ENCODE measurements at regions not wholly inside any gene's neighbourhood (a gene's known extent, or its start where the extent isn't known, plus 50 kb on each side); places are given as distances from the start of the nearest gene placed in this dataset.

DNA sequence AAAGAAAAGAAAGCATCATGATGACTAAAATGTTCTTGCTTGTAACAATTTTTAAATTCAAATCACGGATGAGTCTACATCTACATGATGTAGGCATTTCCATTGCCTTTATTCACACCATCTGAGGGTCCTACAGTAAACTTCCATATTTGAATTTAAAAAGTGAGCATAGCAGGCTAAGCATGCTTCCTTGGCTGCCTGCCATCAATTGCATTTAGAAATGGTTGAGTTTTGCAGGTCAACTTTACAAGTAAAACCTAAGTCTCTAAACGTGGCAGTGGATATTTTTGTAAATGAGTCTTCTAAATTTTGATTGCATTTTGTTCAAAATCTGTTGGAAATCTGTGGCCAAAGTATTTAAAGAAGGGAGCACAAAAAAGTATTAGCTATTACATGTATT lies 136.5 kb upstream of the PTCH1 start:
- TF ChIP-seq CTCF (IDR thresholded peaks at IDR 0.05; ENCODE audit: insufficient read depth, low read length, poor library complexity, severe bottlenecking) (no peak), EZH2phosphoT487 (conservative IDR thresholded peaks at IDR 0.05; ENCODE audit: low read length) (no peak)

Data from SU-DHL-6 (cell line).